ENCODE measurements at regions not wholly inside any gene's neighbourhood (a gene's known extent, or its start where the extent isn't known, plus 50 kb on each side); places are given as distances from the start of the nearest gene placed in this dataset.
A peak's percentile ranks its signal among the peaks of the same experiment; 100 is the strongest.
"Not testable (repeated sequence)": the region's sequence is repeated elsewhere in the genome, so short reads cannot be mapped to it uniquely, and the experiment has no call there.

DNA sequence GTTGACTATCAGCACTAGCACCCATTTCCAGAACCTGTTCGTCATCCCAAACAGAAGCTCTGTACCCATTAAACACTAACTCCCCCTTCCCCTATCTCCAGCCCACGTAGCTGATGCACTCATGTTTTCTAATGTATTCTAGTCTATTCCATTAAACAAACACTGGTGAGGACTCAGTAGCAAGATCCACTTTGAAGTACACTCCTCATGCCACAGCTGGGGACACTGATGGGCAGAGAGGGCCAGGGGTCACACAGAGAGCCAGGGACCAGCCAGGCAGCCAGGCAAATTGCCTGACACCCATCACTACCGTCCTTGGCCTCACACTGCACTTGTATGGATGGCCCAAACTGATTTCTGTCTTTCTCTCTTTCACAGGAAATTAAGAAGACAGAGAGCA, 269.9 kb upstream of the DIO3 start:
- H3K9me3 ChIP-seq (replicated peaks; ENCODE audit: control insufficient read depth, low read depth, low read length), result peaks cover 4% of the 10 kb centered on the region
- no peaks in the 10 kb centered on the region for H3K36me3 ChIP-seq (ENCODE audit: control insufficient read depth, insufficient read depth, low read length)
- H3K27ac ChIP-seq (ENCODE audit: low read length), result no peak overlapping the region
- no peak for DNase-seq
- H3K4me1 ChIP-seq (ENCODE audit: control insufficient read depth, insufficient read depth, low read length), result no peaks in the 10 kb centered on the region
- no peak overlapping the region for H3K4me3 ChIP-seq (ENCODE audit: low read length)
- H3K27me3 ChIP-seq (ENCODE audit: control insufficient read depth, insufficient read depth, low read length), result peaks cover 11% of the 10 kb centered on the region
- WGBS (ENCODE audit: insufficient coverage), result 50% methylated on average over 3 of the region's 3 CpGs

DNA sequence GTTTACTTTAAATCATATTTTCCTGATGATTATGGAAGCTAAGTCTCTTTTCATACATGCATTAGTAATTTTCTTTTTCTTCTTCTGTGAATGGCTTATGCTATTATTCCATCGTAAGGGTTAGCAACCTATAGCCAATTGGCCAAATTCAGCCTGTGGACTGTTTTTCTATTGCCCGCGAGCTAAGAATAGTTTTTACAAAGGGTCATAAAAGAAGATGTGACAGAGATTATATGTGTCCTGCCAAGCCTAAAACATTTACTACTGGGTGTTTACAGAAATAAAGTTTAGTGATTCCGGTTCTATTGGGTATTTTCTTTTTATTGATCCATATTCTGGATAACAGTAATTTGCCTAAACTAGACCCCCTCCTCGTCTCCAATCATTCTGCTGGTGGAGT, 268.8 kb upstream of the DIO3 start:
- H3K27me3 ChIP-seq (ENCODE audit: control insufficient read depth, insufficient read depth, low read length), result peaks cover 11% of the 10 kb centered on the region
- WGBS (ENCODE audit: insufficient coverage), result 80% methylated on average over 1 of the region's 5 CpGs

DNA sequence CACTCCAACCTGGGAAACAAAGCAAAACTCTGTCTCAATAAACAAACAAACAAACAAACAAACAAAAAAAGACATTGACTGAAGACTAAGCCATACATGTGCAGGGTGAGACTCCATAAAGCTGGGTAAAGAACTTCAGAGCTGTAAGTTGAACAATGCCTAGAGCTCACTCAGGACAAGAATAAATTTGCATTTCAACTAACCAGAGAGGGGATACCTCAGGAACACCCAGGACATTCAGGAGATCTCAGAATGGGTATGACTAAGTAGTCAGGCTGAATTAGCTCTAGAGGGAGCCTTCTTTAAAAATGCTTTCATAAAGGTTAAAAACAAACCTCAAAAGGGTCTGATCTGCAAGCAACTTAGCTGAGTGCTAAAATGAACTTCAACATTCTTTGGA, 267.7 kb upstream of the DIO3 start:
- no peak overlapping the region for H3K27ac ChIP-seq (ENCODE audit: low read length)
- DNase-seq, result no peak
- no peaks in the 10 kb centered on the region for H3K36me3 ChIP-seq (ENCODE audit: control insufficient read depth, insufficient read depth, low read length)
- H3K27me3 ChIP-seq (ENCODE audit: control insufficient read depth, insufficient read depth, low read length), result peaks cover 6% of the 10 kb centered on the region
- no peaks in the 10 kb centered on the region for H3K4me1 ChIP-seq (ENCODE audit: control insufficient read depth, insufficient read depth, low read length)
- H3K9me3 ChIP-seq (replicated peaks; ENCODE audit: control insufficient read depth, low read depth, low read length), result peaks cover 15% of the 10 kb centered on the region
- H3K4me3 ChIP-seq (ENCODE audit: low read length), result no peak overlapping the region

More for the DNA sequence above, 268.8 kb upstream of the DIO3 start:
- Histone ChIP-seq H3K36me3 (ENCODE audit: control insufficient read depth, insufficient read depth, low read length) (no peaks in the 10 kb centered on the region), H3K4me1 (ENCODE audit: control insufficient read depth, insufficient read depth, low read length) (no peaks in the 10 kb centered on the region), H3K4me3 (ENCODE audit: low read length) (no peak overlapping the region), H3K27ac (ENCODE audit: low read length) (no peak overlapping the region), H3K9me3 (replicated peaks; ENCODE audit: control insufficient read depth, low read depth, low read length) (peaks cover 11% of the 10 kb centered on the region)
- DNase-seq, result no peak

DNA sequence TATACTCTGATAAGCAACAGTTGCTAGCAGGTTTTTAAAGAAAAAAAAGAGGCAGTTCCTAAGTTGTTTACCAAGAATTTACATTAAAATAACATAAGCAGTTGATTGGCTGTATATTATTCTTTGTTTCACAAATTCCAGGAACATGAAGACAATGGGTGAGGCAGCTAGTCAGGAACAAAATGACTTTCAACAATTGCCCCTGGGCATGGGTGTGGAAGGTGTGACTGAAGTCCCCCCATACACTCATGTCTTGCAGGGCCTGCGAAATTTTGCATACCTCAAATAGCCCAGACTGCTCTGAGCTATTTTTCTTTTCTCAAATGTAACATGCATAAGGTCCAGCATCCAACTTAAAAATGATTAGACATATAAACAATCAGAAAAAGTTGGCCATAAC, 267.2 kb upstream of the DIO3 start:
- H3K4me3 ChIP-seq (ENCODE audit: low read length), result no peak overlapping the region
- peaks cover 15% of the 10 kb centered on the region for H3K9me3 ChIP-seq (replicated peaks; ENCODE audit: control insufficient read depth, low read depth, low read length)
- no peaks in the 10 kb centered on the region for H3K36me3 ChIP-seq (ENCODE audit: control insufficient read depth, insufficient read depth, low read length)
- peaks cover 5% of the 10 kb centered on the region for H3K27me3 ChIP-seq (ENCODE audit: control insufficient read depth, insufficient read depth, low read length)
- no CpG with 5 or more reads among the region's 1 CpG for WGBS (ENCODE audit: insufficient coverage)
- DNase-seq, result peak; percentile 6
- no peak overlapping the region for H3K27ac ChIP-seq (ENCODE audit: low read length)
- no peaks in the 10 kb centered on the region for H3K4me1 ChIP-seq (ENCODE audit: control insufficient read depth, insufficient read depth, low read length)

GRCh38 chr14:101299781-101300180, 261.5 kb upstream of the DIO3 start:
- WGBS (ENCODE audit: insufficient coverage), result 83% methylated on average over 2 of the region's 4 CpGs
- not testable (repeated sequence) for H3K4me1 ChIP-seq (ENCODE audit: control insufficient read depth, insufficient read depth, low read length); H3K27ac ChIP-seq (ENCODE audit: low read length); DNase-seq; H3K27me3 ChIP-seq (ENCODE audit: control insufficient read depth, insufficient read depth, low read length); H3K36me3 ChIP-seq (ENCODE audit: control insufficient read depth, insufficient read depth, low read length); H3K4me3 ChIP-seq (ENCODE audit: low read length)
- peaks cover 15% of the 10 kb centered on the region for H3K9me3 ChIP-seq (replicated peaks; ENCODE audit: control insufficient read depth, low read depth, low read length)

GRCh38 chr14:101301011-101301410, 260.3 kb upstream of the DIO3 start:
- Histone ChIP-seq H3K4me3 (ENCODE audit: low read length) (no peak overlapping the region), H3K9me3 (replicated peaks; ENCODE audit: control insufficient read depth, low read depth, low read length) (peaks cover 12% of the 10 kb centered on the region)
- WGBS (ENCODE audit: insufficient coverage), result no CpG with 5 or more reads among the region's 2 CpGs

DNA sequence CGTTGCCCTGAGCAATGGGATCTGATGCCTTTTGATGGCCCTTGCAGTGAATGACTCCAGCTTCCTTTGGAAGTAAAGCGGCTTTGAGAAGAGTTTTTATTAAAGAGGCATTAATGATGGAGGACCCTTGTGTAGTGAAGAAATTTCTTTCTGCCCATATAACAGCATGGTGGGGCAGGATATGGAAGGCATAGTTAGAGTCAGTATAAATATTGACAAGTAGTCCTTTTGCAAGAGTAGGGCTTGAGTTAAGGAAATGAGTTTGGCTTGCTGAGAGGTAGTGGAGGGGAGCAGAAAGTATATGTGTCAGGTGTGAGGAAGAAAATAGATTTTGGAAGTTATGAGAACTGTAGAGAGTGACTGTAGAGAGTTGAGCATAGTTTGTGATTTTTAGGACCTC, 254.1 kb upstream of the DIO3 start:
- H3K4me1 ChIP-seq (ENCODE audit: control insufficient read depth, insufficient read depth, low read length); H3K27me3 ChIP-seq (ENCODE audit: control insufficient read depth, insufficient read depth, low read length); H3K9me3 ChIP-seq (replicated peaks; ENCODE audit: control insufficient read depth, low read depth, low read length); H3K4me3 ChIP-seq (ENCODE audit: low read length); DNase-seq; H3K27ac ChIP-seq (ENCODE audit: low read length); H3K36me3 ChIP-seq (ENCODE audit: control insufficient read depth, insufficient read depth, low read length): not testable (repeated sequence)
- WGBS (ENCODE audit: insufficient coverage), result no CpG with 5 or more reads among the region's 2 CpGs

More at GRCh38 chr14:101301011-101301410, 260.3 kb upstream of the DIO3 start:
- Histone ChIP-seq H3K4me1 (ENCODE audit: control insufficient read depth, insufficient read depth, low read length) (no peaks in the 10 kb centered on the region), H3K27me3 (ENCODE audit: control insufficient read depth, insufficient read depth, low read length) (no peaks in the 10 kb centered on the region), H3K36me3 (ENCODE audit: control insufficient read depth, insufficient read depth, low read length) (no peaks in the 10 kb centered on the region), H3K27ac (ENCODE audit: low read length) (no peak overlapping the region)
- DNase-seq, result no peak

- not testable (repeated sequence) for H3K4me3 ChIP-seq (ENCODE audit: low read length); H3K9me3 ChIP-seq (replicated peaks; ENCODE audit: control insufficient read depth, low read depth, low read length); H3K36me3 ChIP-seq (ENCODE audit: control insufficient read depth, insufficient read depth, low read length); H3K27ac ChIP-seq (ENCODE audit: low read length); H3K27me3 ChIP-seq (ENCODE audit: control insufficient read depth, insufficient read depth, low read length); H3K4me1 ChIP-seq (ENCODE audit: control insufficient read depth, insufficient read depth, low read length); DNase-seq
- WGBS (ENCODE audit: insufficient coverage), result 38% methylated on average over 2 of the region's 7 CpGs
Observed at GRCh38 chr14:101311186-101311585, 250.1 kb upstream of the DIO3 start.

DNA sequence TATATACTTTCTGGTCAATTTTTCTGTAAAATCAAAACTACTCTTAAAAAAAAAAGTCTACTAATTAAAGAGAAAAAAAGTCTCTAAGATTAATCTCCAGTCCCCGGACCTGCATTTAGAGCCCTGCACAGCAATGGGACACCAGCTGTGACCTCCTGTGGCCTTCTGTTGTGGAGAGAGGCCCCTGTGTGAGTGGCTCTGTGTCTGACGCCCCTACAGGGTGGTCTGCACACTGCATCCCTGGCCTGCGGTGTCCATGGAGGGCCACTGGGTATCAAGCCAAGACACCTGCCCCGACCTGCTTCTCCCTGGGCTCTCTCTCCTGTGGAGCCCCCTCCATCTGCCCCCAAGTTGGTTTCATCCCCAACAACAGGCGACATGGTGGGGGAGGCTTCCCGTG, 248.0 kb upstream of the DIO3 start:
- Histone ChIP-seq H3K4me1 (ENCODE audit: control insufficient read depth, insufficient read depth, low read length) (no peaks in the 10 kb centered on the region), H3K36me3 (ENCODE audit: control insufficient read depth, insufficient read depth, low read length) (no peaks in the 10 kb centered on the region), H3K27me3 (ENCODE audit: control insufficient read depth, insufficient read depth, low read length) (peaks cover 6% of the 10 kb centered on the region), H3K9me3 (replicated peaks; ENCODE audit: control insufficient read depth, low read depth, low read length) (peaks cover 6% of the 10 kb centered on the region), H3K27ac (ENCODE audit: low read length) (no peak overlapping the region), H3K4me3 (ENCODE audit: low read length) (no peak overlapping the region)
- DNase-seq, result no peak
- WGBS (ENCODE audit: insufficient coverage), result 69% methylated on average over 2 of the region's 6 CpGs

DNA sequence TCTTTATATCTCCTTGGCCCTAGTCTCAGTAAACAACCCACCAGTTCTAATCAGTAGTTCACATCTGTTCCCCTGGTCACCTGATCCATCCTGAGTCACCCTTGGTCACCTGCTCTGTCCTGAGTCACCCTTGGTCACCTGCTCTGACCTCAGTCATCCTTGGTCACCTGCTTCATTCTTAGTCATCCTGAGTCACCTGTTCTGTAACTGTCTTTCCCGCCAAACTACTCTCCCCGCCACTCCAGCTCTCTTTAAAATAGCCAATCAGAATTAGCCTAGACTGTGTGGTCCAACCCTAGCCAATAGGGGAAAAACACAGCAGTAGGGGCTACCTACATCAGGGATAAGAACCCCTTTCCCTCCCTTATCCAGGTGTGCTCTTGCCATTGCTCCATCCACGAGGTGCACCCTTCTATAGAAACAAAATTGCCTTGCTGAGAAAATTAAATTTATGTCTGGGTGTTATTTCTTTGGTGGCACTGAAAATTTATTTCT, 245.4 kb upstream of the DIO3 start:
- Histone ChIP-seq H3K9me3 (replicated peaks; ENCODE audit: control insufficient read depth, low read depth, low read length) (peaks cover 6% of the 10 kb centered on the region), H3K36me3 (ENCODE audit: control insufficient read depth, insufficient read depth, low read length) (no peaks in the 10 kb centered on the region), H3K4me3 (ENCODE audit: low read length) (no peak overlapping the region), H3K27me3 (ENCODE audit: control insufficient read depth, insufficient read depth, low read length) (peaks cover 3% of the 10 kb centered on the region), H3K27ac (ENCODE audit: low read length) (no peak overlapping the region), H3K4me1 (ENCODE audit: control insufficient read depth, insufficient read depth, low read length) (no peaks in the 10 kb centered on the region)
- WGBS (ENCODE audit: insufficient coverage), result 96% methylated on average over 2 of the region's 3 CpGs
- no peak for DNase-seq

GRCh38 chr14:101318271-101318670, 243.0 kb upstream of the DIO3 start:
- H3K4me3 ChIP-seq (ENCODE audit: low read length), result no peak overlapping the region
- WGBS (ENCODE audit: insufficient coverage), result 63% methylated on average over 3 of the region's 6 CpGs
- no peak overlapping the region for H3K27ac ChIP-seq (ENCODE audit: low read length)
- H3K27me3 ChIP-seq (ENCODE audit: control insufficient read depth, insufficient read depth, low read length), result peaks cover 3% of the 10 kb centered on the region
- no peak for DNase-seq
- peaks cover 6% of the 10 kb centered on the region for H3K9me3 ChIP-seq (replicated peaks; ENCODE audit: control insufficient read depth, low read depth, low read length)
- no peaks in the 10 kb centered on the region for H3K36me3 ChIP-seq (ENCODE audit: control insufficient read depth, insufficient read depth, low read length)
- H3K4me1 ChIP-seq (ENCODE audit: control insufficient read depth, insufficient read depth, low read length), result no peaks in the 10 kb centered on the region

Measured in muscle of leg (tissue), 3 donors.